SJCRH30 (cell line): ENCODE measurements at regions not wholly inside any gene's neighbourhood (a gene's known extent, or its start where the extent isn't known, plus 50 kb on each side); places are given as distances from the start of the nearest gene placed in this dataset.

ENCODE experiments used
- DNase-seq, 2 experiments: peaks; one replicate each; pipeline ENCODE4 v3.0.0-alpha.2; 2015 to 2020
- H3K27ac ChIP-seq: fragments of 250-450 bp; sonication (Bioruptor Pico); 2 replicates; pipeline ENCODE4 v1.5.1; 2020; ENCODE audit warnings: mild to moderate bottlenecking, moderate library complexity
- H3K27me3 ChIP-seq: fragments of 250-450 bp; sonication (Bioruptor Pico); 2 replicates; pipeline ENCODE4 v1.5.1; 2020; ENCODE audit warnings: mild to moderate bottlenecking, moderate library complexity
- H3K36me3 ChIP-seq: fragments of 250-450 bp; sonication (Bioruptor Pico); 2 replicates; pipeline ENCODE4 v1.5.1; 2020; ENCODE audit warnings: mild to moderate bottlenecking, moderate library complexity
- H3K4me1 ChIP-seq: fragments of 250-450 bp; sonication (Bioruptor Pico); 2 replicates; pipeline ENCODE4 v1.5.1; 2020; ENCODE audit warnings: mild to moderate bottlenecking, moderate library complexity
- H3K4me3 ChIP-seq: fragments of 250-450 bp; sonication (Bioruptor Pico); 2 replicates; pipeline ENCODE4 v1.5.1; 2020; ENCODE audit warnings: mild to moderate bottlenecking, moderate library complexity
- H3K9me3 ChIP-seq: fragments of 250-450 bp; sonication (Bioruptor Pico); replicated peaks from 2 replicates; pipeline ENCODE4 v1.5.1; 2020; ENCODE audit warnings: mild to moderate bottlenecking, moderate library complexity

DNA sequence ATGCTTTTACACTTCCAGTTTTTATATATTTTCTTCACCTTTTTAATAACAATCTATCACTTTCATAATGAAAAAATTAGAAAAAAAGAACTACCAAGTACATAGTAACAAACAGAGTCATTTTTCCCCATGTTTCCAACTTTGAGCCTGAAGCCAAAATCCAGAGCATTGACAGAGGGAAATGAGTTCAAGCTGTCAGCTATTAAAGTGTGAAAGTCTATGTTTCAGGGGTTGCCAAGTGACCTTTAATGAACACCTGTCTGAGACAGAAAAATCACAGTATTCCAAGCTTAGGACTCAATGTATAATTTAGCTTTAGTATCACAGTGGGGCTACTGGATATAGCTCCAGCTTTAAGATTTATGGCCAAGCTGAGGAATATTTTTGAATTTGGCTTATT is 128.3 kb upstream of the GADL1 start:
- Histone ChIP-seq H3K9me3 (no peaks in the 10 kb centered on the region), H3K36me3 (no peaks in the 10 kb centered on the region), H3K27ac (no peak overlapping the region), H3K27me3 (no peaks in the 10 kb centered on the region), H3K4me3 (no peak overlapping the region), H3K4me1 (no peaks in the 10 kb centered on the region)
- DNase-seq, result no peak

DNA sequence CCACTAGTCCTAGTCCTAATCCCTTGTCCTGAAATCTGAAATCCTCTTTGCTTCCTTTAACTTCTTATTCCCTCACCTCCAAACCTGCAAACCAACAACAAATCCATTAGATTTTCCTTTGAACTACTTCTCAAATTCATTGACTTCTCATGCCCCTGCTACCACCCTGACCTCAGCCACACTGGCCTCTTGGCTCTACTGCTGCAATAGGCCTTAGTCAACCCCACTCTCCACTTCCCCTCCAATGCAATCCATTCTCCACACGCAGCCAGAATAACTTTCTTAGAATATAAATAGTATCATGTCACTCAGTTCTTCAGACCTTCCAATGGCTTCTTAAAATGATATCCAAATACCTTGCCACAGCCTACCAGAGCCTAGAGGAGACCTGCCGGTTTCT is 131.1 kb upstream of the GADL1 start:
- no peaks in the 10 kb centered on the region for H3K36me3 ChIP-seq
- no peaks in the 10 kb centered on the region for H3K27me3 ChIP-seq
- no peaks in the 10 kb centered on the region for H3K4me1 ChIP-seq
- H3K27ac ChIP-seq, result no peak overlapping the region
- no peak overlapping the region for H3K4me3 ChIP-seq
- no peak for DNase-seq
- no peaks in the 10 kb centered on the region for H3K9me3 ChIP-seq

DNA sequence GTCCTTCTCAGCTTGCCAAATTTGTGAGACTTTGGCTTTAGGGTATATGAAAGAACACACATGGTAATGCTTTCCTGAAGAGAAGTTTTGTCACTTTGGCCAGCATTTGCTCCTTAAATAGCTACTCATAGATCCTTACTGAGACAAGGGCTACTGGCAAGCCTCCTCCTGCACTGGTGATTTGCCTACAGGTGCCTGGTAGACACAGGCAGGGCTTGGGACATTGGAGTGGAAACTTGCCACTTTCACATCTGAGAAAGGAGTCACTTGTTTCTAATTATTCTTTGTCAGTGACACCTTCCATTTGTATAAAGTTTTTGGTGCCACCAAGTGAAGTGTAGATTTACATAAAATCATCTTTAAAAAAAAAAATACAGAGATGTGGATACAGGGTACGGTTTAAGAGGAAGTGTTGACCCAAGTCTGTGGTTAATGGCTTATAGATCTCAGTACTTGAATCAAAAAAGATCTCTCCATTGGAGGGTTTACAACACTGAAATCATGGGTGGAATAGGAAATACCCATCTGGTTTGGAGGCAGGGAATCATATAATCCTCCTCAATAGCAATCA is 132.8 kb upstream of the GADL1 start:
- H3K36me3 ChIP-seq, result no peaks in the 10 kb centered on the region
- no peaks in the 10 kb centered on the region for H3K4me1 ChIP-seq
- DNase-seq, result no peak
- H3K27ac ChIP-seq, result no peak overlapping the region
- no peaks in the 10 kb centered on the region for H3K27me3 ChIP-seq
- no peaks in the 10 kb centered on the region for H3K9me3 ChIP-seq
- H3K4me3 ChIP-seq, result no peak overlapping the region

DNA sequence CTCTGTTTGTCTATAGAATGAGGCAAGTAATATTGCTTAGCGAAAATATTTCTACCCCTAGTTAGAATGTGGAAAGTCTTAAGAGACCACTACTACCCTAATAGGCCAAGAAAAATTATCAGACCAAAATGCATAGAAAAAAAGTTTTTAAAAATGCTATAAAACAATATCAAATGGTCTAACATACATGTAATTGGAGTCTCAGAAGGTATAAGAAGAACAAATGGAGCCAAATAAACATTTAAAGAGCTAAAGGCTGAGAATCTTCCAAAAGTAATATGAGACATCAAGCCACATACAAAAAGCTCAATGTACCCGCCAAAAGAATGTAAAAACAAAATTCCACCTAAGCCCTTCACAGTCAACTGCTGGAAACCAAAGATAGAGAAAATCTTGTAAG is 133.5 kb upstream of the GADL1 start:
- Histone ChIP-seq H3K36me3 (no peaks in the 10 kb centered on the region), H3K4me3 (no peak overlapping the region), H3K27ac (no peak overlapping the region), H3K9me3 (no peaks in the 10 kb centered on the region), H3K27me3 (no peaks in the 10 kb centered on the region), H3K4me1 (no peaks in the 10 kb centered on the region)
- no peak for DNase-seq

DNA sequence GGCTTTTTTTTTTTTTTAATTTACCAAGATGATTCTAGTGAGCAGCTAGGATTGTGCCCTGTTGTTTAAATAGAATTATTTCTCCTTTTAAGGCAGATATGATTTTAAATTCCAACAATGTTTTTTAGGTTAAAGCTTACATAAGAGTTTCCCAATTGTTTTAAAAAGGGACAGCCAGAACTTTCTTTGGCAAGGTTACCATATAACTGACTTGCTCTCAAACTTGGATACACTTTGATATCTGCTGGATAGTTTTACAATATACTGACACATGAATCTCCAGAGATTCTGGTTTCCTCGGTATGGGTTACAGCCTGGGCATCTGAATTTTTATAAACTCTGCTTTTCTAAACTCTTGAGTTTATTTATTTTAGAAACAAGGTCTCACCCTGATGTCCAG is 134.3 kb upstream of the GADL1 start:
- H3K9me3 ChIP-seq, result no peaks in the 10 kb centered on the region
- no peak overlapping the region for H3K27ac ChIP-seq
- no peaks in the 10 kb centered on the region for H3K4me1 ChIP-seq
- DNase-seq, result no peak
- no peaks in the 10 kb centered on the region for H3K36me3 ChIP-seq
- H3K4me3 ChIP-seq, result no peak overlapping the region
- no peaks in the 10 kb centered on the region for H3K27me3 ChIP-seq

DNA sequence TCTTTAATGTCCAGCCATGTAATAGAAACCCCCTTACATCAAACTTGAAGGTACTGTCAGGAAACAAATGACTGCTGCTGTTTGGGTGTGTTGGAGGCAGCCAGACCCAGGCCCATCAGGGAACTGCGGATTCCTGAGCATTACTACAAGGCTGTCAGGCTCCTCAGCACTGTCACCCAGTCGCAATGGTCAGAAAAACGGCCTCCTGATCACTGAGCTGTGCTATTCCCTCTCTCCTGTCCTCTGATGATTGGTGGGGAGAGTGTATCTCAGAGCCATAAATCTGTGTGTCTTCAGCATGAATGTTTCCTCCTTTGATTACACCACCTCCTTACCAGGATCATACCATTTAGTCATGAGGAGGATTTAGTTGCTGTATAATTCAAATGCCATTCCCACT is 135.2 kb upstream of the GADL1 start:
- no peak overlapping the region for H3K27ac ChIP-seq
- H3K36me3 ChIP-seq, result no peaks in the 10 kb centered on the region
- no peaks in the 10 kb centered on the region for H3K27me3 ChIP-seq
- H3K4me1 ChIP-seq, result no peaks in the 10 kb centered on the region
- no peak overlapping the region for H3K4me3 ChIP-seq
- no peak for DNase-seq
- H3K9me3 ChIP-seq, result no peaks in the 10 kb centered on the region

DNA sequence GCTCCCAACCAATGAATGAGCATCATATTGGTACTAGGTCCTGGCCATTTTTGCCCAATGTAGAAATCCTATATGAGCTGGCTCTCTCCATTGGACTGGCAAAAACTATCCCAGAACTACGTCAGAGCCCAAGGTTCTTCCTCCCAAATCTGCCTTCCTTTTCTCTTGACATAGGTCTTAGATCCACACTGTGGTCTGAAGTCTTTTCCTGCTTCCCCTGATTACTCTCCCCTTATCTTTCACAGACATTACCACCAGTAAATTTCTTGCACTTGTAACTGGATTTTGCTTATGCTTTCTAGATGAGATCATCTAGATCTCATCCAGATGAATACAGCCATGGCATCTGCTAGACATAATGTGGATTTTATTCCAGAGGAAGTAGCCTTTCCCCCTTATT is 141.2 kb upstream of the GADL1 start:
- H3K9me3 ChIP-seq, result no peaks in the 10 kb centered on the region
- H3K36me3 ChIP-seq, result no peaks in the 10 kb centered on the region
- no peaks in the 10 kb centered on the region for H3K4me1 ChIP-seq
- H3K27ac ChIP-seq, result no peak overlapping the region
- no peak for DNase-seq
- no peaks in the 10 kb centered on the region for H3K27me3 ChIP-seq
- no peak overlapping the region for H3K4me3 ChIP-seq

DNA sequence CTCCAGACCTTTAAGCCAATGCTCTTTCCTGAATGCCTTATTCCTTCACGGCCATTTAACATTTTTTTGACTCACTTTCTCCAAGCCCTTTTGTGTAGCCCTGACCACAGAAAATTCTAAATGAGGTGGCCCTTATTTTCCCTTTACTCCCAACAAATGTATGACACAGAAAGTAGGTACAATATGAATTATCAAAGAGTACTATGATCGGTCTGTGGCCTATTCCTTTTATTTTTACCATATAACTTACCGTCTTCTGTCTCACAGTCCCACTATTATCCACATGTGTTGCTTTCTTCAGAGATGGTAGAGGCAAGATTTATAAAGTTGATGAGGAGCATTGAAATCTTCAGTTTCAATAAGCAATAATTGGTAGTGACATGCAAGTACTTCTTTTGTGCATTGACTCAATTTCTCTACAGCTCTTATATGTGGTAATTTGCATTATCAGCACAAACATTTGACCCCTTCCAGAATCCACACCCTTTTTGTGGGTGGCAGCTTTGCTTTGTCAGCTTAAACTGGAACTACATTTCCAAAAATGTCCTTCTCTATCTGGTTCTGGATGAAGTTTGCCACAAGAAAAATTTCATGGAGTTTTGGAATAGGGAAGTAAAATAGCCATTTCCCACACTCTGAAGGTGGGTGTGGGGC is 143.8 kb upstream of the GADL1 start:
- Histone ChIP-seq H3K27ac (no peak overlapping the region), H3K9me3 (no peaks in the 10 kb centered on the region), H3K4me3 (no peak overlapping the region), H3K36me3 (no peaks in the 10 kb centered on the region), H3K4me1 (no peaks in the 10 kb centered on the region), H3K27me3 (no peaks in the 10 kb centered on the region)
- no peak for DNase-seq

DNA sequence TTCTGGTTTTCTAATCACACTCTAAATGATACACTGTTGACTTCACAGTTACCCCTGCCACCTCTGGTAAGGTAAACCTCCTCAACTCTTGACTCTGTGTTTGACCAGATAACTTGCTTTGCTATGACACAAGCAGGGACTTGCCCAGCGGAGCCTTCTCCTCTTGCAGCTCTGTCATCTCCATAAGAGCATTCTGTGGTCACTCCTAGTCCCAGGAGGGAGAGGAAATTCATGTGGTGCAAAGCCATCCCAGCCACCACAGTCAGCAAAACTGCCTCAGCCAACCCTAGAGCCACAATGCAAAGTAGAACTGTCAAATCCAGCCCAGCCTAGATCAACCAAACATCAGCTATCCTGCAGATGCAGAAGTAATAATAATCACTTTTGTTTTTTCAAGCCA is 144.7 kb upstream of the GADL1 start:
- Histone ChIP-seq H3K36me3 (no peaks in the 10 kb centered on the region), H3K4me3 (no peak overlapping the region), H3K4me1 (no peaks in the 10 kb centered on the region), H3K27me3 (no peaks in the 10 kb centered on the region), H3K27ac (no peak overlapping the region), H3K9me3 (no peaks in the 10 kb centered on the region)
- DNase-seq, result peak in 1 of 2 experiments; percentile 2

DNA sequence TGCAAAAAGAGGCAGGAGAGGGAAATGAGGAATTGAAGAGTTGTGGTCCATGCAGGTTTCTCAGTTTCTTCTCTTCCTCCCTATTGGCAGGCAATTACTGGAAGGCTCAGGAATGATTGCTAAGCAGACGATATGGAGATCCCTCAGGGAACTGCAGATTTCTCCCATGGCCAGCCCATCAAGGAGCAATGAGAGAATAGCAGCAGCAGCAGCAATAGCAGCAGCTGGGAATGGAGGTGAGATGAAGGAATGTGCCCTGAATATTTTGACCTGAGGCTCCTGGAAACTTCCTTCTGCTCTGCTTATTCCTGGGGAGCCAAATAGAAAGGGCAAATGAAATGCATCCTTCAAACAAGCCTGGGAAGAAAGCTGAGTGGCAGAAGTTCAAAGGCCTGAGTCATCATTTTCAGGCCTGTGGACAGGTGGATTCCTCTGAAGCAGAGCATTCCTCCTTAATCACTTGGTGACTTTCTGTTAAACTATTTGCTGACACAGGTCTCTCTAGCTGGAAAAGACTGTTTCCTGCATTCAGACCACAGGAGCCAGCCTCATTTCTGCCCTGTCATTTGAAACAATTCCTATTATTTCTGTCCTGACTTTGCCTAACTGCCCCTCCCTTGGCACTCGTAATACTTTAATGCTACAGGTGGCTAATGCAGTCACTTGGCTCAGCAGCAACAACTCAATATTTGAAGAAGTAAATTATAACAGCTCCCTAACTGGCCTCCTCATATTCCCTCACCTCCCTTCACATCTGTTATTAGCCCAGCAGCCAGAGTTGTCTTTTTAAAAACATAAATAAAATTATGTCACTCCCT is 146.9 kb upstream of the GADL1 start:
- Histone ChIP-seq H3K9me3 (no peaks in the 10 kb centered on the region), H3K27ac (no peak overlapping the region), H3K36me3 (no peaks in the 10 kb centered on the region), H3K4me1 (no peaks in the 10 kb centered on the region), H3K4me3 (no peak overlapping the region), H3K27me3 (no peaks in the 10 kb centered on the region)
- peak; percentile 5 to 18 for DNase-seq

DNA sequence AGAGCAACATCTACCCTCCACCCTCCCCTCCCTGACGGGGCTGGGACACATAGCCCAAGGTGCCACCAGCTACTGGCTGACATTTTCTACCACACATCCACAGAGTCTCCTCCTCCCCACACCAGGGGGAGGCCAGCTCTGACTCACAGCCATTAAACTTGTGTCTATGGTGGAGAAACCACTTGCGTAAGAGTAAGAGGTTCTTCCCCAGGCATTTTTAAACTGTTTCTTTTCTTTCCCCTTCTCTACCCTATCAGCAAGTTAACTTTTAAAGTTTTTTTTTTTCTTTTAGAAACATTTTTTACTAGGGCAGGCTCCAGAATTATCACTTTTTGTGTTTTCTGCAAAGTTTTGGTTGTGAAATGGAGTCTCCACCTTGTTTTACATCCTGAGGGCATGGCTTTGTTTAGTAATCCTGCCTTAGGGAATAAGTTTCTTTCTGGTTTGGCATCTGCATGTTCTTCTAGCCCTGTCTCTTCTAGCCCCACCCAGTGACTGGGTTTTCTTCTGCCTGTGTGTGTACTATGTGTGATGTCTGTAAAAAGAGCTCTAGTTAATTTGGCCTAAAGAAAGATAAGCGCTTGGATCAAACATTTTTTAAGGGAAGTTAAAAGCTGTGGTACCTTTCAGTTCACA is 148.8 kb upstream of the GADL1 start:
- Histone ChIP-seq H3K27me3 (no peaks in the 10 kb centered on the region), H3K27ac (no peak overlapping the region), H3K9me3 (no peaks in the 10 kb centered on the region), H3K36me3 (no peaks in the 10 kb centered on the region), H3K4me3 (no peak overlapping the region), H3K4me1 (no peaks in the 10 kb centered on the region)
- no peak for DNase-seq

DNA sequence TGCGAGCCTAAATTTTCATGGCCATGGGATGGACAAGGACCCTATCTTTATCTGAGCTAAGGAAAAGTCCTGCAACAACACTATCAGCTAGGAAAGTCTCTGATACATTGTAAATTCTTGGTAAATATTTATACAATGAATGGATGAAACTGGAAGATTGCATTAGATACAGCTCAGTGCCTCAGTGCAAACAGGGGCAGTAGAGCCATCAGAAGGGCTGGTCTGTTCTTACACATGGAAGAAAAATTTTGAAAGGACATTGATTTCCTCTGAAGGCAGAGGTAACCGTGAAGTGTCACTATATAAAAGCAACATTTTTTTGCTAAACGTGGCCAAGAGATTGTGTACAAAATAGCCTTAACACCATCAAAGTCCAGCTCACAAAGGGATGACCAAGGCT is 153.2 kb upstream of the GADL1 start:
- H3K27ac ChIP-seq, result no peak overlapping the region
- no peaks in the 10 kb centered on the region for H3K27me3 ChIP-seq
- H3K36me3 ChIP-seq, result no peaks in the 10 kb centered on the region
- H3K4me3 ChIP-seq, result no peak overlapping the region
- no peaks in the 10 kb centered on the region for H3K4me1 ChIP-seq
- H3K9me3 ChIP-seq, result no peaks in the 10 kb centered on the region
- DNase-seq, result no peak

DNA sequence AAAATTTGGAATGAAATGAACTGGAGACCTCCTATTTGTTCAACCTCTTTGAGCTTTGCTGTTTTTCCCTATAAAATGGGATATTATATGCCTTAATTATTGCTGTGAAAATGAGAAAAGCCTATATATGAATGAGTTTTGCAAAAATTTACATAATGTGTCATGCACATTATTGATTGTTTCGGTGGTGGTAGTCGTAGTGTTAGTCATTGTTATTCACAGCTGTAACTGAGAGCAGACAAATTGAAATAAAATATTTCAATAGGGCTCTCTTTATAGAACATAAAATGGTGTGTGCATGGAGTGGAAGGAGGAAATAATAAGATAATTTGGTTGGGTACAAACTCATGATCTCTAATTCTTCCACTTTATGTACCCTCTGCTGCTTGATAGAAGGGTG is 153.7 kb upstream of the GADL1 start:
- no peak overlapping the region for H3K27ac ChIP-seq

DNA sequence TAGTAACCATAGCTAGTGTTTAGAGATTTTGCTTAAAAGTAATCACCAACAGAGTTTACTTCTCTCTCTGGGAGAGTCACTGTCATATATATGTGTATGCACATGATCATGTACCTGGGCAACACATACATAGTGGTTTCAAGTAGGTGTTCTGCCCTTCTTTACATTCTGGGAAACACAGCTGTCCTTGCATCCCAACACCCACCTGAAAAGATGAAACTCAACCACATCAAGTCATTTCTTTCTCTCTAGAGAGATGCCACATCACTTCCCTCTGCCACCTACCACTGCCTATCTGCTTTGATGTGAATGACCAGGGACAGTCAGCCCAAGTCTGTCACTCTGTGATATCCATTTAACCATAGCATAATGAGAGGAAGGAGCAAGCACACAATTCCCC is 155.8 kb upstream of the GADL1 start:
- H3K36me3 ChIP-seq, result no peaks in the 10 kb centered on the region
- no peak for DNase-seq
- no peaks in the 10 kb centered on the region for H3K4me1 ChIP-seq
- no peaks in the 10 kb centered on the region for H3K9me3 ChIP-seq
- no peaks in the 10 kb centered on the region for H3K27me3 ChIP-seq
- H3K4me3 ChIP-seq, result no peak overlapping the region
- H3K27ac ChIP-seq, result no peak overlapping the region

More for the DNA sequence above, 153.7 kb upstream of the GADL1 start:
- Histone ChIP-seq H3K4me3 (no peak overlapping the region), H3K27me3 (no peaks in the 10 kb centered on the region), H3K36me3 (no peaks in the 10 kb centered on the region), H3K9me3 (no peaks in the 10 kb centered on the region), H3K4me1 (no peaks in the 10 kb centered on the region)
- no peak for DNase-seq

DNA sequence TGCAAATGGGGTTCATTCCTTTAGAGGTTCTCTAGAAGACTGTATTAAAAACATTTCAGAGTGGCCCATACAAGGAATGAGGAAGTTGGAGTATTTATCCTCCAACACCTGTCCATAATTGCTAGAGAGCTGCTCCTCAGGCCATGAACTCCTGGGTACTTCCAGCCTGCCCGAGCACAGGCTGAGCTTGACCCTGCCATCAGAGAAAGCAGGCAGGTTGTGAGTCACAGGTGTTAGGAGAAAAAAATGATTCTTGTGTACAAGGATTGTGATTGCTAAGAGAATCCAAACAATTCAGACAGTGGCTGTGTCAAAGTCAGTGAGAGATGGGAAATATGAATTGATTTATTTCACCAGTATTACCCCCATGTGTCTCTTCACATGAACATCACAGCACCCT is 156.8 kb upstream of the GADL1 start:
- H3K27ac ChIP-seq, result no peak overlapping the region
- no peaks in the 10 kb centered on the region for H3K4me1 ChIP-seq
- H3K4me3 ChIP-seq, result no peak overlapping the region
- no peaks in the 10 kb centered on the region for H3K36me3 ChIP-seq
- no peak for DNase-seq
- H3K9me3 ChIP-seq, result no peaks in the 10 kb centered on the region
- H3K27me3 ChIP-seq, result no peaks in the 10 kb centered on the region
